ENCODE measurements at regions not wholly inside any gene's neighbourhood (a gene's known extent, or its start where the extent isn't known, plus 50 kb on each side); places are given as distances from the start of the nearest gene placed in this dataset.
"Not testable (repeated sequence)": the region's sequence is repeated elsewhere in the genome, so short reads cannot be mapped to it uniquely, and the experiment has no call there.

DNA sequence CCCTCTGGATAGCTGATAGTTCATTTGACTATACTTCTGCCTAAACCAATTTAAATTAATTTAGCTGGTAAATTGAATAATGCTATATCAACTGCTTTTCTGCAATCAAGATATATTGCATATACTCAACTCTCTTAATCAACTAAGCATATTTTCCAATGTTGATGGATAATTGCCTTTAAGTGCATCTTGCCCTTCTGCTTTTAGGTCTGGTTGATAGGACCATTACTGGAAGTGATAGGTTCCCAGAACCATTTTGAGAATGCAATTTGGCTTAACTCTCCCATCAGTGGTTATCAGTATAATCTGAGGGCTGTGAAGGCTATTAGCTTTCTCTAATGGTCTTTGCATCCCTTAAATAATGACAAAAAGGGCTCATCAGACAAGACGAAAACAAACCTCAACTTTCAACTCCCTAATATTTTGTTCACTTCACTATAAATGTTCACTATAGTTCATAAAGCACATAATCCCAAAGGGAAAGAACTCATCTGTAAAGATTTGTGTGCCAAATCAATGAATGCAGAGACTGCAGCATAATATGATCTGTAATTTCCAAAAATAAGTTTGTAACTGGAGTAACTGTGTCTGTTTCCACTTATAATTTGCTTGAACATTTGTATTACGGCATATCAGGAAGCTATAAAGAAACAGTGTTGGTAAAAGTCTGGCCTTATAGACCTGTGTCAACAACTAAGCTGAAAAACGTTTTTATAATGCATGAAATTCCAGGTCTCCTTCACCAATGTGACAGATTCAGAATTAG is 273.6 kb downstream of the FBXO8 start:
- DNase-seq (ENCODE audit: low read depth) = no peak

DNA sequence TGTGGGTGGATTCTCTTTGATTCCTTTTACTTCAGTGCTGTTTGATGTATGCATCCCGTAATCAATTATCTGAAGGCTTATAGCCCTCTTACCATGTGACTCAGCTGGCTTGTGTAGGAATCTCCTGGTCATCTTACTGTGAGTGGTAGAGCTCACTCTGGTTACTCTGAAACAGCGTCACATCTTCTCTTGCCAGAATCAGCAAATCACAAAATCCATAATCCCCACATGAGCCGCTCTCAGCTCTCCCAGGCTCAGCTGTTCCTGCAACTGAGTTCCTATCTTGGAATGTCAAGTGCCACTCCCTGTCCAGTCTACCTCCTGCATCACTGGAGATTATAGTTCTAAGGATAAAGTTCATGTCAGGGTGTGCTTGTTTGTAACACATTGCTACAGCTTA is 278.0 kb downstream of the FBXO8 start:
- no peak for DNase-seq (ENCODE audit: low read depth)

DNA sequence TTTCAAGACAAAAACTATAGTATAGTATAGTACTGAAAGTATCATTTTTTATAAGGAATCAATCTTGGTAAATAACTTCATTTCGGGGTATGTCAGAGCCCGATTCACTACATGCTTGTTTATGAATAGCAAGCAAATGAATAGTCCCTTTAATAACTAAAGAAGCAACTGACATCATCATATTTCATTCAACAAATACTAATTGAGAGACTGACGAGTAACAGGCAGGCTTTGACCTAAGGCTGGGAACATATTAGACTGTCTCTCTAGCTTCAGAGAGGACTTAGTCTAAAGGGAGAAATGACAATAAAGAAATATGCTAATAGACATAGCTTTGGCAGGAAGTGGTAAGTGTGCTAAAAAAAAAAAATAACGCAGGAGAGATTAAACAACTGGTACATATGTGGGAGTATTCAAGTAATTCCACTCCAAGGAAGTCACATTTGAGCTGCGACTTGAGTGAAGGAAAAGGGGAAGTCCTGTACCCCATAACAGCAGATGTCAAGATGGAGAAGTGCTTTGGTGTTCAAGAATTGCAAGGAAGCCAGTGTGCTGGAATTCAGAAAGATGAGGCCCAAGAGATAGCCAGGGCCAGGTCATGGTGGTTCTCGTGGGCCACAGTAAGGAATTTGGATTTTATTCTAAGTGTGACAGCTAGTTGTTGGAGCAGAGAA is 284.9 kb downstream of the FBXO8 start:
- no peak for DNase-seq (ENCODE audit: low read depth)

DNA sequence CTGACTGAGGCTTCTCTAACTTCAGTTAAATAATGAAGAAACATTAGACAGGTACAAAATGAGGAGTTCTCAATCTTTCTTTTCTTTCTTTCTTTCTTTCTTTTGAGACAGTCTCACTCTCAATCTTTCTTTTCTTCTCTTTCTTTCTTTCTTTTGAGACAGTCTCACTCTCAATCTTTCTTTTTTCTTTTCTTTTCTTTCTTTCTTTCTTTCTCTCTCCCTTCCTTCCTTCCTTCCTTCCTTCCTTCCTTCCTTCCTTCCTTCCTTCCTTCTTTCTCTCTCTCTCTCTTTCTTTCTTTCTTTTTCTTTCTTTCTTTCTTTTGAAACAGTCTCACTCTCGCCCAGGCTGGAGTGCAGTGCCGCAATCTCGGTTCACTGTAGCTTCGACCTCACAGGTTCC is 287.7 kb downstream of the FBXO8 start:
- DNase-seq (ENCODE audit: low read depth) = not testable (repeated sequence)

DNA sequence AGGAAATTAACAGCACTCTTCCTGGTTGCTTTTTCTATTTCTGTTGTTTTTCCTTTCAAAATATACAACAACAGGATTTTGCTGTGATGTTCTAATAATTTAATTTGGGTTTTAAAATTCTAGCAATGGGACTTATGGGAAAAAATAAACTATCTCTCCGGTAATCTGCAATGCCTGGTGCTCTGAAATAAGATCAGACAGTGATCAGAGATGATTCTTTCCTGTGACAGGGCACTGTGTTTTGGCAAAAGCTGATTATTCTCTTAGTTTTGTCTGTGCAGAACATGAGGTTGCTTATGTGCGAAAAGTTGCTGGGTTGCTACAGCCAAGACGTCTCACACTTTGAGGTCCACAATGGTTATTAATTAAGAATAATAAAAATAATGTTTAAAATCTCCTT is 291.7 kb downstream of the FBXO8 start:
- no peak for DNase-seq (ENCODE audit: low read depth)

DNA sequence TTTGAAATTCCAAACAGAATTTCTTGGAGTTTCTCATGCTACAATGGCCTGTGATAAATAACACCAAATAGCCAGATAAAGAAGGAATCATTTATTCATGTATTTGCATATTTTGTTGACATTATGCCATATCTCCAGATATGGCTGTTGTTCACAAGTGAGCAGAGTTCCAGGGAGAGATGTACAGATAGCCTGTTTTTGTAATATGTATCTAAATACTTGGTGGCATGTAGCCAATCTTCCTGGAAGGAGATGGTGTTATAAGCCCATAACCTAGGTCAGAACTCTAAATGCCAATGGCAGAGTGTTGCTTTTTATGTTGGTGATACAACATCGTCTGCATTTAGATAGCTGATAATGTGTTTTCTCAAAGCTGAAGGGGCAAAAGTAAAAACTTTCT is 292.2 kb downstream of the FBXO8 start:
- no peak for DNase-seq (ENCODE audit: low read depth)

DNA sequence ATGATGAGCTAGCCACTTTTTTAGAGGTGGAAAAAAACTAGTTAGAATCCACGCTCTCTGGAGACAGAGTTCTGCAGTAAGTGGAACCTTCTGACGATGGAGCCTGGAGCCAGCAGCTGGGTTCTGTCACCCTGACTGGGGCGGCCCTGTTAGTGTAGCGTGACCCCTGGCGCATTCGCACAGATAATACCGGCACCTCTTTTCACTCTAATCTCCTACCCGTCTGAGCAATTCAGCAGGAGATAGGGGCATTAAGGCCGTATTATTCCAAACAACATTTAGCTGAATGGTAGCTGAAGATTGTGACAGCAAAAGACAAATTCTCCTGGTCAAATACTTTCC is 292.6 kb downstream of the FBXO8 start:
- DNase-seq (ENCODE audit: low read depth) = no peak

DNA sequence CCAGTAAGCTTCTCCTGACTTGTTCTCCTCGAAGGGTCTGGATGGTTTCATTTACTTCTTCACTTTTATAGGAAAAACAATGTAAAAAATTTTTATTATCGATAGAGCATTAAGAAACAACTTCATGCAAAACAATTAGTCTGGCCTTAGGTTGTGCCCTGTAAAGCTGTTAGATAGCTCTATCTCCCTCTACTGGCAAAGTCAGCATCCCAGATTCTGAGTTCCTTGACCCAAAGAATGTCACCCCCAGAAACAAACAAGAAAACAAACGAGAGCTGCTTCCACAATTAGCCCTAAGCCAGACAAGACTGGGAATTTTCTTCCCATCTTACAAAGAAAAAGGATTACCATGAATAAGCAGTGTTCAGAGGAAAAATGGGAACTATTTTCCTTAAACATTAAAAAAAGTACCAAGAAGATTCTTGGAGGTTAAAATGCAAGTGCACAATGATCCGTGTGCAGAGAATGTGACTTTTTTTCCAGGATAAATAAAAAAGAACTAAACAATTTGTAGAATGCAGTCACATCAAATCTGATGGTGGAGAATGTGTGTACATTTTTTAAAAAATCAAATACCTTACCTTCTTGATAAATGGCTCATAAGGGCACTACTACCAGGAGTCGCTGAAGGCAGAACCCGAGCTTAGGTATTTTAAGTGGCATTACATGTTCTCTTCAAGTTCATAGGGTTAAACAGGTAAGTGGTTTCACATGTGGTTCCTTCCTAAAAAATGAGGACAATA is 293.2 kb downstream of the FBXO8 start:
- DNase-seq (ENCODE audit: low read depth) = peak; percentile 24

DNA sequence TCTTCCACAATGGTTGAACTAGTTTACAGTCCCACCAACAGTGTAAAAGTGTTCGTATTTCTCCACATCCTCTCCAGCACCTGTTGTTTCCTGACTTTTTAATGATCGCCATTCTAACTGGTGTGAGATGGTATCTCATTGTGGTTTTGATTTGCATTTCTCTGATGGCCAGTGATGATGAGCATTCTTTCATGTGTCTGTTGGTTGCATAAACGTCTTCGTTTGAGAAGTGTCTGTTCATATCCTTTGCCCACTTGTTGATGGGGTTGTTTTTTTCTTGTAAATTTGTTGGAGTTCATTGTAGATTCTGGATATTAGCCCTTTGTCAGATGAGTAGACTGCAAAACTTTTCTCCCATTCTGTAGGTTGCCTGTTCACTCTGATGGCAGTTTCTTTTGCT is 319.9 kb downstream of the FBXO8 start:
- not testable (repeated sequence) for DNase-seq (ENCODE audit: low read depth)

DNA sequence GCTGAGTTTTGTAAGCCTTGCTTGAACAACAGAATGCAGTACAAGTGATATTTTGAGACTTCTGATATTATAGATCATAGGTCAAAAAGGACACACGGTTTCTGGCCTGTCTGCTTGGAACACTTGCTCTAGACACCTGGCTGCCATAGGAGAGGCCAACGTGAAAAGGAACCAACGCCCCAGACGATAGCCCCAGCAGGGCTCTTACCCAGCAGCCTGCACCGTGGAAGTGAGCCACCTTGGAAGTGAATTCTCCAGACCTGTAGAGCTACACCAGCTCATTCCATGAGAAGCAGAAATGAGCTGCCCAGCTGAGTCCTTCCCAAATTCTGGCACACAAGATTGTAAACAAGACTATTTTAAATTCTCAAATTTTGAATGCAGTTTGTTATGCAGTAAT is 323.1 kb downstream of the FBXO8 start:
- DNase-seq (ENCODE audit: low read depth) = no peak

DNA sequence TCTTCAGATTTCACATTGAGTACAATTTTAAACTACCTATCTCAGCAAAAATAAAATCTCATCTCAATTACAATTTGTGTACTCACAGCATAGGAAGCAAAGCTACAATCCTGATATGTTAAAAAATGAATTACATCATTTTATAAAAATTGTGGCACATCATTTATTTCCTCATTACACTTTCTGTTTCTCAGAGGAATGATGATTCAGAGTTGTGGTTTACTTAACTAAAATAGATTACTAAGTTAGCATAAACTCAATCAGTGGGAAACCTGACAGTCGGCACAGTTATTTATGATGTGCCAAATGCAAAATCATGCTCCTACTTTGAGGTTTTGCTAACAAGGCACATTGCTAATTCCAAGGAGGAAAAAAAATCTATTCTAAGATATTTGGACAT is 325.0 kb downstream of the FBXO8 start:
- DNase-seq (ENCODE audit: low read depth) = peak; percentile 29

DNA sequence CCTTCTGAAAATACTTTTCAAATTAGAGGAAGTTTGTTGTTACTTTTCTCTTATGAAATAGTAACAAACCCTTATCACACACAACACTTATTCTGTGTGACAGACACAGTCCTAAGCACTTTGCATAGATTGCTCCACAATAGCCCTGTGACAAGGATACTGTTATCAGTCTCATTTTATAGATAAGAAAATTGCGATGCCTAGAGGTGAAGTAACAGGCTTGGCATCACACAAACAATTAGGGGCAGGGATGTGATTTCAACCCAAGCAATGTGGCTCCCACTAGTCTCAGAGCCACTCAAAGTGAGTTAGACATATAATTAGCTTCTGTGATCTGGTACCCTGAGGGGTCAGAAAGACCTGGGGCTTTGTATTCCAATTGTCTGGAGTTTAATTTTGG is 339.9 kb downstream of the FBXO8 start:
- DNase-seq (ENCODE audit: low read depth) = no peak

DNA sequence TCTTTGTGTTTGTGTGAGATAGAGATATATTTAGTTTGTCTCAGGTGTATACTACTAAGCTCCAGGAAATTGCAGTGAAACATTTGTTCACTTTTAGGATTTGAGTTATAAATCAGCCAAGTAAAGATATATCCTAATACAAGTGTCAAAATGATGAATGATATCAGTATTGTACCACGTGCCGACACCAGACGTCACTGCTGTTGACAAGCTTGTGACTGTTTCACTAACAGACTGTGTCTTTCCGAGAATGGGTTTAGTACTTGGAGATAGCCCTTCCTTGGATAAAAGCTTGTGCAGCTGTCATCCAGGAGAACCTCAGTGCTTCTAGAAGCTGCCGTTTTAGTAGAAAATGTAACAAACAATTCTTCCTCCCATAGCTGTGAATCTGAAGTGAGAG is 343.3 kb downstream of the FBXO8 start:
- no peak for DNase-seq (ENCODE audit: low read depth)

DNA sequence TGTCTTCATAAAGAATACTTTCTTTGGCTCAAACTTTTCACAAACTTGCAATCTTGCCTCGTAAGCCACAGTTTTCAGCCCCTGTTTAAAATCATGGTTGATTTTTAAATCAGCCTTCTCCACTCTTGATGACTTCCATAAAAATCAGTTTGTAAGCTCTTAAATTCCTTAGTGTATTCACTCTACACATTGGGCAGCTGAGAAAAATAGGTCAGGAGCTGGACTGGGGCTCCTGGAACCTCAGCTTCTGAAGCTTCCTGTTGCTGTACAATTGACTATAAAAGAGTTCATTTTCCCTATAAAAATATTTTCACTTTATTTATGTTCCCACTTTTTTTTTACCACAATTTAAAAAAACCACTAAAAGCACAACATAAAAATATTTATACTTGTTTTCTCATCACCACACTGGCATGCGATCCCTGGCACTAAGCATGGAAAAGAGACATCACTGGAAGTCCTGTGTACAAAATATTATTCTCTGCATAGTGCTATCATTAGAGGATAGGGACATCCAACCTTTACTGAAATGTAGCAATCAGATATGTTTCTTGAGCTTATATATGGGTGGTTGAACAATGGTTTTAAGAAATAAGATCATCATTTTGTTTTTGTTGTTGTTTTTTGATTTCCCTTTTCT is 345.7 kb downstream of the FBXO8 start:
- no peak for DNase-seq (ENCODE audit: low read depth)

DNA sequence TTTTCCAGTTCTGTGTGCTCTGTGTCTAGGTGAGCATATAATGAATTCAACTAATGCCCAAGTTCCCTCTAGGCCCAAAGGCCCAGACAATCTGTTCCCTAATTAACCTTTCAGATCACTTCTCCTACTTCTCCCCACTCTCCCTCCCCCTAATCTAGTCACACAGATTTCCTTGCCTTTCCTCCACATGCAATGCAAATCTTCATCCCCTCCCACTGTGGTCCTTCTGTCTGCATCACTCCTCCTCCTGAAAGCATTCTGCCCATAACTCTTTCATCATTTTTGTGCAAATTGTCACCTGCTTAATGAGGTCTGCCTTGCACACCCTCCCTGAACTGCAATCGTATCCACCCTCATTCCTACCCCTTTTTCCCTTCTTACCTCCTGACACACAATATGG is 346.6 kb downstream of the FBXO8 start:
- DNase-seq (ENCODE audit: low read depth) = no peak

DNA sequence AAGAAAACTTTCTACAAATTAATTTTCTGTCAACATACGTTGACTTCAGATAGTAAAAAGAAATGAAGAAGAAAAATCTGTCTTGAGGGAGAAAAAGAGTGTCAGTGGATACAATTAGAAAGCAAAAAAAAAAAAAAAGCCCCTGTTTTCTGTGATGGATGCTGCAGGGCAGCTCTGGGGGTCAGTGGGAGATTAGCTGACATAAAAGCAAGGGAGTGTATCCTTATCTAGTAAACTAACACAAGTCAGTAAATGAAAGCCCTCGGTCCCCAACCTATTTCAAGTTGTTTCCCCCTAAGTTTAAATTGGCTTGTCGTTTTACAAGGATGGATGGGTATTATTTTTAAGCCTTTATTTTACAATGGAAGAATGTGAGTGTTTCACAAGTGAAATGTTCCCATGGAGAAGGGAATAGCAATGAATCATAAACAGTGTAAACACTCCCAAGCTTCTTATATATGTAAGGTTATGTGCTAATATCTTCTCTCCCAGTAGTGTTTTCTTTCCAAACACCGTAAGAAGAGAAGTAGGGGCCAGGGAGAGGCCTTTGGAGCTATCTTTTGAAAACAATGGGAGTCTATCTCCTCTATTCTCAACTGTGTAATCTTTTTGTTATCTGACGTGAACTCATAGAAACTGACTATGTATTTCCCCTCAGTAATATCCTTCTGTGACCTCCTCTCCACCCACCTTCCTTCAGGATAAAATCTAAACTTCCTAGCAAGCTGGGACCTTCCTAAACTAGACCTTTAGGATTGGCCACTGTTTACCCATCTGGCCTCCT is 347.7 kb downstream of the FBXO8 start:
- no peak for DNase-seq (ENCODE audit: low read depth)

DNA sequence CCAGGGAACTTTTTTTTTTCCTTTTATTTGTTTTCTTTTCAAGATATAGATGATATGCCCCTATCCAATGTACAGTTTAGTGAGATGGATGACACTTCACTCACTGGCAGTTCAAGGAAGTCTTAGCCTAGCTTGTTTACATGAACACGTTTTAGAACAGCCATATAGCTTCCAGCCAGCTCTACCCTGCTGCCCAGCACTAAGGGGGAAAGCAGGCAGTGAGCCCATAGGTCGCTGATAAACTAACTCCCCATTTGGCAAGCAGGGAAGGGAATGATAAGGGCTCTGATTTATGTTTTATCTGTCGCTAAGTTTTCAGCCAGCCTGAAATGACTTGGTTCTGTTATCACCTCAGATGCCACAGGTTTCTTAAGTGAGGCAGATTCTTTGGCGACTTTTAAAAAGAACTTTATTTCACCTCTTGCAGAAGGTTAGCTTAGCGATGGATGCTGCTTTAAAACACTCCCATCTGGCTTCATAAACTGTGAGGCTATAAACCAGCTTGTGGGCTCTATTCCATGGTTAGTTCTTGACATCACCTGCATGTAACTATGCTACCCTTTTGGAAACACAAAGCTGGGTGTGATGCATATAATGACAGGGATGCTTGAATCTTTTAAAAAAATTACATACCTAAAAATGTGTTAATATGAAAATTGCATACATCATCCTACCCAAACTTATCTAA is 348.4 kb downstream of the FBXO8 start:
- no peak for DNase-seq (ENCODE audit: low read depth)

DNA sequence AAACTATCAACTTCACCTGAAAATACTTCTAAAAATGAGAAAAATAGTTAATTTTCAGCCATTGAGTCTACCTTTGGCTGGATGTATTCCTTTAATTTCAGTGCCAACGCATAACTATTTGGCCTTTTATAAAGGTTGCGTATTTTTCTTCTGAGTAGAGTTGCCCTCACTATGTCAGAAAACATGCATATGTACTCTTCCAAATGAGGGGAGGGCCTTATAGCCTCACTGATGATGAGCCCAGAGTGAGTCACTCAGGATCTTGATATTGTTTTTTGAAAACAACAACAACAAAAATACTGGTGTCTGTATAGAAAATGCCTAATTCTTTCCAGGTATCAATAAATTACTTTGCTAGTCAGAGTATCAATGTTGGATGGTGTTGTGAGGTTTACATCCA is 349.3 kb downstream of the FBXO8 start:
- DNase-seq (ENCODE audit: low read depth) = no peak

DNA sequence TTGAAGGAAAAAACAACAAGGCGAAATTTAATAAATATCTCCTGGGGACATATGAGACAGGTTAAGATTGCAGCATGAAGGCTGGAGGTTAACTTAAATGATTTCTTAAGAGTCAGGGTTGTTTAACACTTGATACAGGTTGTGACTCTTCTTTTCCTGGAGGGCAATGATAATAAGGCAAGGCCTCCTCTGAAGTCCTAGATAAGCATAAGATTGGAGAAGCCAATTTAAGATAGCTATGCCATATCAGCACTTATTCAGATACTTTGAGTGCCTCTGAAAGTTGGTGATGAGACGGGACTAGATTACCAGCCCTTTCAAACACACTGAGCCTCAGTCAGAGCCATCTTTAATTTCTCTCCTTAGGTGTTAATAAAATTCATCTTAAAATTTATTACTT is 350.8 kb downstream of the FBXO8 start:
- no peak for DNase-seq (ENCODE audit: low read depth)

DNA sequence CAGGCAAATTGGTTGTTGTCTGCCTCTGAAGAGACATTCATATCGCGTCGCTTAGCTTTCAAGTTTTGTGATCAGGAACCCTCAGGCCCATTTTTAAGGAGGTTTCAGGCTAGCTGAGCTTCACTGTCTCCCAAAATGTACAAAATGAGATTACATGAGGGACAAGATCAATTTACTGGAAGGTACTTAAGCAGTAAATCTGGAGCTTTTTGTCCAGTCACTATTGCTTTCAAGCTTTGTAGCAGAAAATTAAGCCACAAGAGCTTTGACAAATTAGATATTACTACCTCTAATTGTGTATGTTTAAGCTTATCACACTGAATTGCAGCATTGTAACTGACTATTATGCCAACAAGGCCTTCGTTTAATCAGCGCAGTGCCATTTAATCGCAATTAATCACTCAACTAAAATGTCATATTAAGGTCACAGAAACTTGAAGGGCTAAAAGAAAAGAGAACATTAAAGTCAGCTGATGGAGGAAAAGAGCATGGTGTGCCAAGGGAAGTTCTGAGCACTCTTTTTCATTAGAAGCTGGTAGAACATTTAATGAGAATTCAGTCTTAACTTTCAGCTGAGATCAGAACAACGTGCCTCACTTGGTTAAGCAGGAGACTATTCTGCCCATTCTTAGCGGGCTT is 353.0 kb downstream of the FBXO8 start:
- no peak for DNase-seq (ENCODE audit: low read depth)

DNA sequence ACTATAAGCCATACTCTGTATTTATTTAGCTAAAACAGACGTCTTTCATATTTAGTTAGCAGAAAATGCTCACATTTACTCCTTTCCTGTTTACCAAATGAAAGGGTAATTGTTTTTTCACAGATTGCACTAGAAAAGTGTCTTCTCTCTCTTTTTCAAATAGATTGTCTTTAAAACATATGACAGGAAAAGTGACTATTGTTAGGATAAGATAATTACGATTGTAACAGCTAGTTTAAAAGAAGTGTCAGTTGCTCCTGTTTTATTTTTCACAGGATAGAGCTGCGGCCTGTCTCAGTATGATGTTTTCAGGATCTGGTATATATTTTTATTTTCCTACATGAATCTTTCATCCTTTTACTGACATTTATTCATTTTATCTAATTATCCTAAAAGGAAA is 353.5 kb downstream of the FBXO8 start:
- no peak for DNase-seq (ENCODE audit: low read depth)
